HG02798 (cell line): ENCODE measurements at regions not wholly inside any gene's neighbourhood (a gene's known extent, or its start where the extent isn't known, plus 50 kb on each side); places are given as distances from the start of the nearest gene placed in this dataset.

Experiments
- ATAC-seq: cut with Tn5 transposase; IDR thresholded peaks from one replicate; pipeline ENCODE4 v1.9.1; 2021; ENCODE audit warnings: mild to moderate bottlenecking; ENCODE audit not compliant: unreplicated experiment, poor library complexity

DNA sequence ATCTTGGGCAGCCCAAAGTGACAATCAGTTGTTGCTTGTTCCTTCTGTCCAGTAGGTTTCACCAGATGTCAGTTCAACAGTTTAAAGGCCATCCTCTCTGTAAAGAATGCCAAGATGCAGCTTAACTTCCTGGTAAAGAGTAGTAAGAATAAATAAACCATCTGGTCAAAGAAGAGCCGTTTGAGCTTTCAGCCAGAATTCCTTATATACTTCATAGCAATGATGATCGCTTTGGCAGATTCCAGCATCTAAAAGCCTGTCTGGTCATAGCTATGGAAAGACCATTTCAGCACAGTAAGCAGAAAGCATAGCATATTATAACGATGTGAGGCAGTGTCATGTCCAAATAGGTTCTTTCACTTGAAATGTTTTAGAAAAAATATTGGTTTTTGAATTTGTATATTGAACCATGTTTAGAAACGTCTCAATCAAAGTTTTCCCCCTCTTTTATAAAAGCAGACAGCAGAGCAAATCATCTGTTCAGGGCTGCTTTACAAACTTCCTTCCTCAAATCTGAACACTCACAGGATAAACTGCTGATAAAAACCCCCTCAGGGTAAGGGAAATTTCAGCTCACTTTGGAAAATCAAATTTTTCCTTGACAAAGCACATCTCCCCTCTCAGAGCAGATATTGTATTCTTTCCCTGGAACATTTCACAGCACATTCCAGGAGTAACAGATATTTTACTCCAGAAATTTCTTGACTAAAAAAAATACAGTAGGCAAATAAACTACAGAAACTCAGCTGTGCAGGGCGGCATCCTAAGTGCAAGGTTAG lies 184.1 kb downstream of the NOC3L start:
- ATAC-seq: no peak

DNA sequence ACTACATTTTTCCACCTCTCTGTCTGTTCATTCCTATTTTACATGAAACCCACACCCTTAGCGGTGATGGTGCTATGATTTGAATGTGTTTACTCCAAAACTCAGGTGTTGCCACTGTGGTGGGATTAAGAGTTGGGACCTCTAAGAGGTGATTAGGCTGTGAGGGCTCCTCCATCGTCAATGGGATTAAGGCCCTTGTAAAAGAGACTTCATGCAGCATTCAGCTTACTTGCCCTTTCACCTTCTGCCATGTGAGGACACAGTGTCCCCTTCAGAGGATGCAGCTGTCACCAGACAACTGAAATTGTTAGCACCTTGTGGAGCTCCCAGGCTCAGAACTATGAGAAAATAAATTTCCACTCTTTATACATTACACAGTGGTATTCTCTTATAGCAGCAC lies 182.2 kb downstream of the NOC3L start:
- ATAC-seq: no peak

DNA sequence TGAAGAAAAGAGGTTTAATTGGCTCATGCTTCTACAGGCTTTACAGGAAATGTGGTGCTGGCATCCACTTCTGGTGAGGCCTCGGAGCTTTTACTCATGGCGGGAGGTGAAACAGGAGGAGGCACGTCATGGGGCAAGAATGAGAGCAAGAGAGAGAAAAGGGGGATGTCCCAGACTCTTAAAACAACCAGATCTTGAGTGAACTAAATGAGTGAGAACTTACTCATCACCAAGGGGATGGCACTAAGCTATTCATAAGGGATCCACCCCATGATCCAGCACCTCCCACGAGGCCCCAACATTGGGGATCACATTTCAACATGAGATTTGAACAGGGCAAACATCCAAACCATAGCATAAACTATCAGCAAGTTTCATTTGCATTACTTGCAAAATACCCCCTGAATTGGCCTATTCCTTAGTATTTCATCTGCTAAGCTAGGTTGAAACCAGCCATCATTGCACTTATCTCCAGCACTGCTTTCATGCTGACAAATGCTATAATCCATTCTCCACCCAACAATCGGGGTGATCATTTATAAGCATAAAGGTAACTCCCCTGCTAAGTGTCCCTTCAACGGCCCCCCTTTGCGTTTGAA lies 179.0 kb downstream of the NOC3L start:
- peak; percentile 38 for ATAC-seq

DNA sequence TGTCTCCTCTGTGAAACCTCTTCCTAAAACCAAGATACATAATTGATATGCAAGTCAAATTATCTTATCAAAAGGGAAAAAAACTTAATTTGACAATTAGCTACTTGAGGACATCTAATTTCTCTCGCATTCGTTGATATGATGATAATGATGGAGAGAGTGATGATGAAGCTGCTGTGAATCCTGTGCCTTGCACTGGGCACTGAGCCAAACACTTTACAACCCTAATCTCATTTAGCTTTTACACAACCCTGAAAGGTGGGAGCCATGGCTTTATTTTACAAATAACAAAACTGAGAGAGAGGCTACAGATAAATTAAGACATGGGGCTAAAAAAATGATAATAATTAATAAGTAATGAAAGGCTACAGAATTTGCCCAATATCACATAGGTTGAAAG lies 176.0 kb downstream of the NOC3L start:
- ATAC-seq: no peak

DNA sequence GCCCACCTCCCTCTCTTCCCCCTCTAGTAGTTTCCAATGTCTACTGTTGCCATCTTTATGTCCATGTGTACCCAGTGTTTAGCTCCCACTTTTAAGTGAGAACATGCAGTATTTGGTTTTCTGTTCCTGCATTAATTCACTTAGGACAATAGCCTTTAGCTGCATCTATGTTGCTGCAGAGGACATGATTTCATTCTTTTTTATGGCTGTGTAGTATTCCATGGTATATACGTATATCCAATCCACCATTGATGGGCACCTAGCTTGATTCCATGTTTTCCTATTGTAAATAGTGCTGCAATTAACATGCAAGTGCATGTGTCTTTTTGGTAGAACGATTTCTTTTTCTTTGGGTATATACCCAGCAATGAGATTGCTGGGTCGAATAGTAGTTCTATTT lies 170.4 kb downstream of the NOC3L start:
- ATAC-seq: no peak

DNA sequence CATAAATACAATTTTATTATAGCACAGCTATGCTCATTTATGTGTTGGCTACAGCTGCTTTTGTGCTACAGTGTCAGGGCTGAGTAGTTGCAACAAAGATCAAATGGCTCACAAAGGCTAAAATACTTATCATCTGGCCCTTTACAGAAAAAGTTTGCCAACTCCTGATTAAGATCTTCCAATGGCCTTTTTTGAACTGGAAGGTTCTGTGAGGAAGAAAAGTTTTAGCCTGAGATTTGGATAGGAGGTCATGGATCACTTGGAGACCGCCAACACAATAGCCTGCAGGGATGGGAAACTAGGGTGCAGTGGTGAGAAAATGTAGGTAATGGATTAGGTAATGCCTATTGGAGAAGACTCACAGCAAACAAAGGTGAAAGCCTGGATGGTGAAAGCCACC lies 169.8 kb downstream of the NOC3L start:
- no peak for ATAC-seq

DNA sequence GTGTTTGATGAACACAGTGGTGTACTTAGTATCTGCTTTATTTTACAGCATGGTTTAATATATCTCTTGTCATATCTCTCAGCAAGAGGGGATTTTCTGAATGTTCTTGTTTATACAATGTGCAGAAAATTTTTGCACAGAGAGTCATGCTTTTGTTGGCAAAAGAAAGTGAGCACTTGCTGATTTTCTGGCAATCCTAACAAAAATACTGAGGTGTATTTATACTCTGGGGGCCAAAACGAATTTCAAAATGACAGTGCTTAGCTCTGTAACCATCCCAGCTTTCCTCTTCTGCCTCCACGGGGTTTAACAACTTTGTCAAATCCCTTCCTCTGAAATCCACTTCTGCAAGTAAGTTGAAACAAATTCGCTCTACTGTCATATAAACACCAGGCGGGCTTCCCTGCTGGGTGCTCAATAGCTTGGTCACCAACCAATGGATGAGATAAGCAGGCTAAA lies 169.2 kb downstream of the NOC3L start:
- no peak for ATAC-seq

DNA sequence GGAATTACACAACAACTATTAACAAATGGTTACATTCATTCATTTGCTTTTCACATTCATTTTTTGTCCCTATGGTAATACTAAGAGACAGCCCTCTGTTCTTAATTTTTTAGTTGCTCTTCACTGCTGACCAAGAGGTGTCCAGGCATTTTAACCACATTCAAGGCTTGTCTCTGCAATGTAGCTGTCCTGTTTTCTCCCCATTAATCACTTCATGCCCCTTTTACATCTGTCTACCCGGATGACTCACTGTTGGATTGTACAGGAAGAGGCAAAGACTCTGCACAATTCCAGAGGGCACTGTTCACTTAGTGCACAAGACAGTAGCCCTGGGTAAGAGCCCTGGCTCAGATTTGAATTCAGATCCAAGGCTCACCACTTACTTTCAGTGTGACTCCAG lies 168.5 kb downstream of the NOC3L start:
- no peak for ATAC-seq

DNA sequence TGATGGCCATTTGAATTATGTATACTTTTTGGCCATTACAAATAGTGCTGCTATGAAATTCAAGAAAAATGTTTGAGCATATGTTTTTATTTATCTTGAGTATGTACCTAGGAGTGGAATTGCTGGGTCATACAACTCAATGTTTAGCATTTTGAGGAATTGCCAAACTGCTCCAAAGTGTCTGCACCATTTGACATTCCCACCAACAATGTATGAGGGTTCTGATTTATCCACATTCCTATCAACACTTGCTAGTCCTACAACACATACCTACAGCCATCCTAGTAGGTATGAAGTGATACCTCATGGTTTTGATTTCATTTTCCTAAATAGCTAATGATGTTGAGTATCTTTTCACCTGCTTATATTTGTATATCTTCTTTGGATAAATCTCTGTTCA lies 165.5 kb downstream of the NOC3L start:
- no peak for ATAC-seq

DNA sequence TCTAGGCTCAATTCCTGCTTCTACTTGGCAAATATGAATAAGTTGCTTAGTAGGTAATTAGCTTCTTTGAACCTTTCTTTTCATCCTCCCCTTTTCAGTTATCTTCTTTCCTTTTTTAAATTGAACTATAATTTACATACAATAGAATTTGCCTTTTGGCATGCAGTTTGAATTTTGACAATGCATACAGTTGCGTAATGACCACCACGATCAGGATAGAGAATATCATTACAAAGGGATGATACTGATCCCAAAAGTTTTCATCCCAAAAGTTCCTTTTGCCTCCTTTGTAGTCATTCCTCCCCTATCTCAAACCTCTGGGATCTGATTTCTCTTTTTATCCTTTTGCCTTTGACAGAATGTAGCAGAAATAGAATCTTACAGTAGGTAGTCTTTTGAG lies 164.4 kb downstream of the NOC3L start:
- ATAC-seq: no peak

DNA sequence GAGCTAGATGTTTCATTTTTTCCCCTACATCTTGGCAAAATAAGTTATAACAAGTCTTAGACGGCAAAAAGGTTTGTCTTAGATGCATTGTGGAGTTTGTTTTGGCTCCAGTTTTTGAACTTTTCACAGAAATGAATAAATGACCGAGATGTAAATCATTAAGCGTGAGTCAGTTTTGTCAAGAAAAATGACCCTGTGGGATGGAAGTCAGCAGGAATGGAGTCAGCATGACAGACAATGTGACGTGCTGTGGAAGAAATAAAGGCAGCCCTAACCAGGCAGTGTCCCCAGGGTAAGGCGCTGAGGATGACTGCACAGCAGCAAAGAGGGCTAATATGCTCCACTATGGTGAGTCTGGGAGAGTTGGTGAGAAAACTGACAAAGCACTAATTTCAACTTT lies 163.2 kb downstream of the NOC3L start:
- ATAC-seq: no peak

DNA sequence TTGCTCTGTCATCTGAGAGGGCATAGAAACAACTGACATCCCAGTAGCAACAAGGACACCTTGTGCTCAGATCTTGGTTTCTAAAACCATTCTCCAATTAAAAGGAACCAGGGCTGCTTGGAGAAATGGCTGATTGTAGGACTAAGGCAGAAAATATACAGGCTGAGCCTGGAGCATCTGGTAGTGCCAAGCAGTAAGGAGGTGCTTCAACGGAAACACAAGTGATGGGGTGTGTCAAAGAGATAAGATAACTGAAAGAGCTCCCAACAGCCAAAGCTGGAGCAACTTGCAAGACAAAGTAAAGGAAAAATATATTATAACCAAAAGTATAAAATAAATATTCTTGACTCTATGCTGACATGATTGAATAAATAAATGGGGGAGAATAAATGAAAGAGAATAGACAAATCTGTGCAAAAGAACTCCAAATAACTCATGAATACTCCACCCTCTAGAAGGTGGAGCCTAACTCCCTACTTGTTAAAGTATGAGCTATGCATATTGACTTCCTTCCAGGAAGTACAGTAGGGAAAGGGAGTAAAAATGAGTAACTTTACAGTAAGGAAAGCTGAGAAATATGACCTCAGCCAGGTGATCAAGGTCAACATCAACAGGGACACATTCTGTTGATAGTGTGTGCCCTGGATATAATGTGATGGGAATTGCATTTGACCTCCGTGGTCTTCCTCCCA lies 162.4 kb downstream of the NOC3L start:
- ATAC-seq: no peak

DNA sequence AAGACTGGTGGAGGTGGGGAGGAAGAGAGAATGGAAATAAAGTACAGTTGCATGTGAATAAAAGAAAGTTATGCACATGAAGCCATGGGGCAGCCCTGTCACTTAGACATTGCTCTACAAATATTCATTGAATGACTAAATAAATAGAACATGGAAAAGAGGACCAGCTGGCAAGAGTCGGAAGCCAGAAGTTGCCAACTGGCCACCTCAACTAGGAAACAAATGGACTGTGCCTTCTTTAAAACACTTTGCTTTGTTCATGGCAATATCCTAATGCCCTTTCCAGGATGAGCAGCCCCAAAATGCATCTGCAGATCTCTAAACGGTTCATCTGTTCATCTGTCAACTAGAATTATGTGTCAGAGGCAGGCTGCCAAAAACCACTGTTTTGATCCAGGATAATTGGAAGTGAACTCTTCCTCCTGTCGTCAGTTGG lies 157.3 kb downstream of the NOC3L start:
- ATAC-seq: no peak

DNA sequence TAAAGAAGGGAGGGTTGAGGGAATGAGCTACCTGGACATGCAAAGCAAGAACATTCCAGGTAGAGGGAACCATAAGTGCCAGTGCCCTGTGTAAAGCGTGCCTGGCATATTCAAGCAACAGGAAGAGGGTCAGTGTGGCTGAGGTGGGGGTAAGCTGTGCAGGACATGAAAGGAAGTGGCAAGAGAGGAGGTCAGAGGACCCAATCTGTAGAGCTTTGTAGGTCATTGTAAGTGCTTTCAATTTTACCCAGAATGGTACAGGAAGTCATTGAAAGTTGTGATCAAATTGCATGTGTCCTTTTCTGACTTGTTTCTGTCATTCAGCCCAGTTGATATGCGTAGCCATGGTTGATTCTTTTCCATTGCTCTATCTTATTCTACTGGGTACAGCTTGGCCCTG lies 156.6 kb downstream of the NOC3L start:
- ATAC-seq: no peak

DNA sequence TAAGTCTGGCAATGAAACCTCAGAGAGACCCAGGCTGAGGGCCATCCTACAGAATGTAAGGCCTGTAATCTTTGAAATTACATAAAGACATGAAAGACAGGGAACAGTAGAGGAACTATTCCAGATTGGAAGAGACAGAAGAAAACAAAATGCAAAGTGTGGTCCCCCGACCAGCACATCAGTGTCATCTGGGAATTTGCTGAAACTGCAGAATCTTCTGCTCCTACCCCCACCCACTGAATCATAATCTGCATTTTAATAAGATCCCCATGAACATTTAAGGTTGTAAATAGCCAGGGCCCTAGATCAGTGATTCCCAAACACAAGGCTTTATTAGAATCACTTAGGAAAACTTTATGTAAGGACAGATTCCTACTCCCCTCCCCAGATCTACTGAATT lies 154.4 kb downstream of the NOC3L start:
- ATAC-seq: no peak

DNA sequence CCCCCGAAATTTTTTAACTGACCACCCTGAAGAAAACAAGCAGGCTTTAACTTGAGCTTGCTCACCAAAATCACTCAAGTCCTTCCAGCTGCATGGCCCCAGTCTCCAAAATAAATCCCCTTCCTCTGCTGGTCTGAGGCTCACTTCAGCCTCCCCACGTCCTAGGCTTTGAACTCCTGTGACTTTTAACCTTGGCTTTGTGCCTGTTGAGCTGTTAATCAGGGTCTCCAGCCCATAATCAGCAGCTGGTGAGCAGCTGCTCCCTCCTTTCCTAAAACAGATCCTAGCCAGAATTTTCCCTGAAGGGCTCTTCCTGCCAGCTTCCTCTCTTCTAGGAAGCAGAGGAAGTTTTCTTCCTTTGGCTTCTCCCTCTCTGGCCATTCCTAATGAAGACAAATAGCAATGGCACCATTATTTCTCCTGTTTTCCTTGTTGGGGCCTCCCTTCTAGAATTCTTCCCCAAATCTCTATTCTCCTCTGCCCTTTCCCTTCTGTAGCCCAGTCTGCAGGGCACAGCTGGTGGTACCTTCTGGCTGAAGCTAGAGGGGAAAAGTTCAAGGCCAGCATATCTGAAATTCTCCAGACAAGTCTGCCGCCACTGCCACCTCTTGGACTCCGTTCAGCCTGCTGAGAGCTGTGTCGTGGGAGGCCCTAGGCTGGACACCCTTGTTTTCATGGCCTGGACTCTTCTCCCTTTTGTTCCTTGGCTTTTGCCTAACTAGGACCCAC lies 152.1 kb downstream of the NOC3L start:
- no peak for ATAC-seq

DNA sequence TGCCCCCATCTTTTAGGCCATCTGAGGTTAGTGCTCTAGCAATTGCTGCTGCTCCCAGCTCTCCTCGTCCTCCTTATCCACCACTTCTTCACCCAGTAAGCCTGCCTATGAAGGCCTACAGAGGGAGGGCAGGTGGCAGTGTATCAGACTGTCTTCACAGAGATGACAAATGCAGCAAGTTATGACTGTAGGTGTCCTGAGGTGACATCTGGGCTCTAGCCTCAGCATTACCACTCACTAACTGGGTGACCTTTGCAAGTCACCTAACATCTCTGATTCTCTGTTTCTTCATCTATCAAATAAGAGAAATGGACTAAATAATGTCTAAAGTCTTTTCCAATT lies 151.6 kb downstream of the NOC3L start:
- no peak for ATAC-seq

DNA sequence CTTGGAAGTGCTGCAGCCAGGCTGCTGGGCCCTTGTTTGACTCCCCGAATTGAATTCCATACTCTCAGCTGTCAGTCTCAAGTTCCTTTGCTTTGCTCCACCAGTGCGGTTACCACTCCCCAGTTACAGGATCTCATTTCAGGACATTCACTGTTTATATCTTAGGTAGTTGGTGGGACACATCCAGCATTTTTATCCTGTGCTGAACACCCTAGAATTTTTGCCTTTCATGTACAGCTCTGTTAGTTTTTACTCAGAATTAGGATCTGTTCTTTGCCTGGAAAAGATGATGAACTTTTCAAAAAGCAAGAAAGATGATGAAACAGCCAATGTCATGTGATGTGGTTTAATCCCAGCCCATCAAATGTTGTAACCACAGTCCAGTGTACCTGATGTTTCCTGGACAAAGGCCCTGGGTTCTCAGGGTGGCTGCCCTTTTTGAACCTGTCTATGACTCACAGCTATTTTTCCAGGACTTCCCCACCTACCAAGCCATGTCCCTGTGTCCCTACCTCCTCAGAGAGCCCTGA lies 149.7 kb downstream of the NOC3L start:
- no peak for ATAC-seq

DNA sequence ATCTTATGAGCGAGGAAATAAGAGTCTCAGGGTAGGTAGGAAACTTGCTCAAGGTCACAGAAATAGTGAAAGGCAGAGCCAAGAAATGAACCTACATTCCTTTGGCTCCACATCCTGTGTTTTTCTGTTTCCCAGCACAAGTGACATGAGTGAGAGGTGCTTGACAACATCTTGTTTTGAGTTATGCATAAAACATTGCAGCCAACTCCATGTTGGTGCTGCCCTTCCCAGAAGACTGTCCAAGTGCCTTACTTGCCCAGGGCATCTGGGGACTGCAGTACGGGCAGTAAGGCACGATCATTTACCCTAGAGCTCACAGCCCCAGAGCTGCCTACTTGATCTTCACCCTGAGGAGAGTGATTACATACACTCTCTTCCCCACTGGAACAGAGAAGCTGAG lies 148.8 kb downstream of the NOC3L start:
- ATAC-seq: no peak

DNA sequence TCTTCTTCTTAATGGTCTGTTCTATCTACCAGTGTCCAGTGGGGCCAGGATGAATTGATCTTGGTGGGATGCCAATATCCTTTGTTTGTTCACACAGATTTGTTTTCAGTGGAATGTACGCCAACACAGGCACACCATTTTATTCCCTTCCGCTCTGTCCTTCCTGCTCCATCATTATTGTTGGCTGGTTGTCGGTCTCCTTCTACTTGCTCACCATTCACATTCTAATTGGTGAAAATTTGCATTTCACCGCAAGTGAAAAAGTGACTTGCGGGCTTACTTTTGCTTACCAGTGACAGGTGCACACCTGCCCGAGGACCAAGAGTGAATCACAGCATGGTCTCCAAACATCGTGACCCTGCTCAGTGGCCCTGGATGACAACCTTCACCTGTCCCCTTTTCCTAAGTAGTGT lies 148.3 kb downstream of the NOC3L start:
- ATAC-seq: no peak

DNA sequence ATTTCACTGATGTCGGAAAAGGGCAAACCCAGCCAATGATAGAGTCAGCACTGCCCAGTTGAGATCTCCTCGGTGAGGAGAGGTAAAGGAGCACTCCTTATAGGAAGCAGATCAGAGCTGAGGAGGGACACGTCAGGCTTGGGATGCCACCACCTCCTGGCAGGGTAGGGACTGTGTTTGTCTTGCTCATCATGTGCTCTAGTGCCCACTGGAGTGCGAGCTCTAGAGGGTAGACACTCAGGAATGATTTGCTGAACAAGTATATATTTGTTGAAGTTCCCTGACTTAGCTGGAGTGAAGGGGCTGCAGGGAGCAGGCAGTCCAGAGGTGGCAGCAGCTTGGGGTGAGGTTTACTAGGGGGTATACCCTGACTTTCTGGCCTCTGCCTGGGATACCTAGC lies 146.5 kb downstream of the NOC3L start:
- no peak for ATAC-seq
